HG02798 (cell line): ENCODE measurements at regions not wholly inside any gene's neighbourhood (a gene's known extent, or its start where the extent isn't known, plus 50 kb on each side); places are given as distances from the start of the nearest gene placed in this dataset.
"Not testable (repeated sequence)": the region's sequence is repeated elsewhere in the genome, so short reads cannot be mapped to it uniquely, and the experiment has no call there.

Experiments used
- ATAC-seq: cut with Tn5 transposase; IDR thresholded peaks from one replicate; pipeline ENCODE4 v1.9.1; 2021; ENCODE audit warnings: mild to moderate bottlenecking; ENCODE audit not compliant: unreplicated experiment, poor library complexity

DNA sequence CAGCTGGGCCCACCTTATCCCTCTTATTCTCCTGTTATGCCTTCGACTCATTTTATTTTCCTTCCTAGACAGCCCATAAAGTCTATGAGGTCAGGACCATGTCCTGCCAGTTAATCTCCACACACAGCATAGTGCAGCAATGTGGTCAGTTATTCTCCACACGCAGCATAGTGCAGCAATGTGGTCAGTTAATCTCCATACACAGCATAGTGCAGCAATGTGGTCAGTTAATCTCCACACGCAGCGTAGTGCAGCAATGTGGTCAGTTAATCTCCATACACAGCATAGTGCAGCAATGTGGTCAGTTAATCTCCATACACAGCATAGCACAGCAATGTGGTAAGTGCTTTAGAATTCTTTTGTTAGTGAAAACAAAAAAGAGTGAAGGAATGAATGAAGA, 77.8 kb downstream of the TEX36 start:
- no peak for ATAC-seq

- no peak for ATAC-seq
These were observed 80.1 kb downstream of the TEX36 start for GRCh38 chr10:125602825-125603224.

DNA sequence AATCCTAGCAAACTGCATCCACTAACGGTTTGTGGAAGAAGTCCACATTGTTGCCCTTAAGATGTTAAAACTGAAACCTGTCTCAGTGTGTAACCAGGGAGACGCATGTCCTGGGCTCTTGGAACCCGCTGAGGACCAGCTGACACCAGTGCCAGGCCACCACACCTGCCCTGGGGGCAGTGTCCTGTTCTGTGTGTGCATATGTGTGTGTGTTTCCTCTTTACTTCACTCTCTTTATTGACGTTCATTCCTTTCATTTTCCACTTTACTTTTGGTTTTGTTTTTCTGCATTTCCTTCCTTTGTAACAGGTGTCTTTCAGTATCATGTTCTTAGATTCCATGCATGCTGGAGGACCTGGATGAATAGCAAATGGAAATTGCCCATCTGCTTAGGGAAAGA, 83.8 kb downstream of the TEX36 start:
- ATAC-seq, result no peak

GRCh38 chr10:125595911-125596310, 87.1 kb downstream of the TEX36 start:
- no peak for ATAC-seq

GRCh38 chr10:125593644-125594043, 89.3 kb downstream of the TEX36 start:
- ATAC-seq, result no peak

- ATAC-seq, result no peak
These were observed 90.1 kb downstream of the TEX36 start for GRCh38 chr10:125592897-125593296.

GRCh38 chr10:125591886-125592285, 91.1 kb downstream of the TEX36 start:
- no peak for ATAC-seq

DNA sequence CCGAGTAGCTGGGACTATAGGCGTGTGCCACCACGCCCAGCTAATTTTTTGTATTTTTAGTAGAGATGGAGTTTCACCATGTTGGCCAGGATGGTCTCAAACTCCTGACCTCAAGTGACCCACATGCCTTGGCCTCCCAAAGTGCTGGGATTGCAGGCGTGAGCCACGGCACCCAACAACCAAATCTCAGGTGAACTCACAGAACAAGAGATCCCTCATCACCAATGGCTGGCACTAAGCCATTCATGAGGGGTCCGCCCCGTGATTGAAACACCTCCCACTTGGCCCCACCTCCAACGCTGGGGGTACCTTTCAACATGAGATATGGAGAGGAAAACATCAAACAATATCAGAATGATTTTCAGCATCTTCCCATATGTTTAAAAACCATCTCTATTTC, 94.2 kb downstream of the TEX36 start:
- not testable (repeated sequence) for ATAC-seq

DNA sequence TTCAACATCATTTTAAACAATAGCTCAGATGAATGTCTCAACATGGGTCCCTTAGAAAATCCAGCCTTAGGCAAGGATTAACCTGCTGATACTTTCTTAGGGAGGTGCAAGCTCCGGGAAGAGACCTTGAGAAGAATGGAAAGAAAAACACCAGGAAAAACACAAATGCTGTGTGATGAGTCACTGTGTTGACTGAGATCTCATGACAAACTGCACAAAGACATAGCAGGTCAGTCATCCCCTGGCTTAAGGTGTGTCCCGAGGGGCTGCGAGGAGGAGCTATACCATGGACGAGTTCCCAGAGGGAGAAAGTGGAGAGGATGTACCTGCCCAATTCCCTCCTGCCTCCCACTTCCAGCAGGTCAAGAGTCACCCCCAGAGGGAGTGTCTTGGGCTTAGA, 98.0 kb downstream of the TEX36 start:
- no peak for ATAC-seq

DNA sequence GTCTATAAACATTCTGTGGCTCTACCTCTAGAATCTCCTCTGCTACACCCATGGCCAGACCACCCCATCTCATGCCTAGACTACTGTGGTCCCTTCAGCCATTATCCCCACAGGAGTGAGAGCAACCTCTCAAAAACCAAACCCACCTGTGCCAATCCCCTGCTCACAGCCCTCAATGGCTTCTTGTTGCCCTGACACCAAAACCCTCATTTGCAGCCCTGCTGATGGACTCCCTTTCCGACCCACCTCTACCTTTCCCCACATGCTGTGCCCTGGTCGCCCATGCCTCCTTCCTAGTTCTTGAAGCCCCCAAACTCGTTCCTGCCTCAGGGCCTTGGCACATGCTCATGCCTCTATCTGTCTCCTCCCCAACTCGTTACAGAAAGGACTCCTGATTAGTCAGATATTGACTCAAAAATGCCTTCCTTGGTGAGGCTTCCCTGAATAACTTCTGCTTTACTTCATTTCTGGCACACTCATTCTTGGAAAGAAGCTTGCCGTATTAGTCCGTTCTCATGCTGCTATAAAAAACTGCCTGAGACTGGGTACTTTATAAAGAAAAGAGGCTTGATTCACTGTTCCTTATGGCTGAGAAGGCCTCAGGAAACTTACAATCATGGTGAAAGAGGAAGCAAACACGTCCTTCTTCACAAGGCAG, 104.2 kb downstream of the TEX36 start:
- ATAC-seq, result no peak

GRCh38 chr10:125575843-125576242, 107.1 kb downstream of the TEX36 start:
- no peak for ATAC-seq

DNA sequence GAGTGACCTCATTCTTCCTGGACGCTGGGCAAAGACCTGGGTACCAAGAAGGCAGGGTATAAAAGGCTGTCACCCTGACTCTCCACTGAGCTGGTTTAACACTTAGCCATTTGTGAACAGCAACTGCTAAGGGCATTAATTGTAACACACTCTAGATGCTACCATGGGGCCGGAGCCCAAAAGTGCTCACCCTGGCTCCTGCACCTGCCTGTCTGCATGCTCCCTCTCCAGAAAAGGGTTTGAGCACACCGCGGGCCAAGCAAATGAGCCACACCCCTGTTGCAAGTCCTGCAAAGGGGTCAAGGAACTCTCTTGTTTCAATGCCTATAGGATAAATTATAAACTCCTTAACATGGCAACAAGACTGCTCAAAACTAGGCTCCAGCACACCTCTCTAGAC, 114.8 kb downstream of the TEX36 start:
- ATAC-seq, result no peak

DNA sequence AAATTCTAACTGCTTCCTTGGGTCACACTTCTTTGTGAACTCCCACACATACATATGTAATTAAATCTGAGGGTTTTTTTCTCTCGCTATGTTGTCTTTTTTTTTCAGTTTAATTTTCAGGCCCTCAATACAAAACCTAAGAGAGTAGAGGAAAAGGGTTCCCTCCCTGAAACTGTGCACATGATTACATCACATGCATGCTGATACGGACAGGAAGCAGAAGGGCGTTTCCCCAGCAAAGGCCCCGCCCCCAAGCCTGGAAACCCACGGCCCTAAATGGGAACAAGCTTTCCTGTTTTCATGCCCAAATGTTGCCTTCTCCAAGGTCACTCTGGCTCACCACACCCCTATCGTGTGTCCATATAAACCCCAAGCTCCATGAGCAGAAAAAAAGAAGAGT, 115.4 kb downstream of the TEX36 start:
- no peak for ATAC-seq

DNA sequence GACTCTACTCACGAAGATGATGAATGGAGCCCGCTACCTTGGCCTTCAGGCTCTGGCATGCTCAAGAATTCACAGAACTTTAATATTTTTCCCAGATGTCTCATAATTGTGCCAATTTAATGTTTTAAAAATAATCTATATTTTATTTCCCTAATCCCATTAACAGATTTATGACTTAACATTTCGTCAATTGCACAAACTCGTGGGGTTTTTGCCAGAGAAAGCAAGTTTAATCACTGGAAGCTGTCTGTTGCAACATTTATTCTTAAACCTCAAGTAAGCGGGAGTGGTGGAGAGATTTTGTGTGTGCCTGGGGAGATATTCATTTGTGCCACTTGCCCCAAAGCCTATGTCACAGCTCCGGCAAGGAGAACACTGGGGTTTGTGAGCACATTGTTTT, 117.9 kb downstream of the TEX36 start:
- ATAC-seq, result no peak

DNA sequence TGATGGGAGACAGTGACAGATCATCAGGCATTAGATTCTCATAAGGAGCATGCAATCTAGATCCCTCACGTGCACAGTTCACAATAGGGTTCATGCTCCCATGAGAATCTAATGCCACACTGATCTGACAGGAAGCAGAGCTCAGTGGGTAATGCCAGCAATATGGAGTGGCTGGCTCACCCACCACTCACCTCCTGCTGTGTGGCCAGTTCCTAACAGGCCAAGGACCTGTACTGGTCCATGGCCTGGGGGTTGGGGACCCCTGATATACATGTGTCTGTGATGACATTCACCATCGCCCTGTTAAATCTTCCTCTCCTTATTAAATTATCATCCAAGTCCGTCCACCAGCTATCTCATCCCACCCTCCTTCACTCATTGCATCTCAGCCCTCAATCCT, 118.4 kb downstream of the TEX36 start:
- ATAC-seq, result no peak

DNA sequence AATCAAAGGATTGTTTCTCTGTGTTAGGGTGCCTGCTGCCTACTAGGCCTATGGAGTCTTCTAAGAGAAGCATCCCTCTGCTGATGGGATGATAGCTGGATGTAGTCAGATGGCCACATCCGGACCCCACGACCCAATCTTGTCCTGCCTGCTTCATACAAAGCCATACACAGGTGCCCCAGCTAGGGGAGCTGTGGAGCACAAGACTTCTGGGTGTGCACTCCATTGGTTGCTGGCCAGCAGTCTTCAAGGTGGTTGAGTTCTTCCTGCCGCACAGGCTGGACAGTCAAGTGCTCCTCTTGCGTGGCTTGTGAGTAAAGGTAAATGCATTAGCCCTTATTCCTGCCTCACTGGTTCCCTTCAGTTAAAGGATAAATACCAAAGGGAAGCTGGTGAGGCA, 120.2 kb downstream of the TEX36 start:
- no peak for ATAC-seq

DNA sequence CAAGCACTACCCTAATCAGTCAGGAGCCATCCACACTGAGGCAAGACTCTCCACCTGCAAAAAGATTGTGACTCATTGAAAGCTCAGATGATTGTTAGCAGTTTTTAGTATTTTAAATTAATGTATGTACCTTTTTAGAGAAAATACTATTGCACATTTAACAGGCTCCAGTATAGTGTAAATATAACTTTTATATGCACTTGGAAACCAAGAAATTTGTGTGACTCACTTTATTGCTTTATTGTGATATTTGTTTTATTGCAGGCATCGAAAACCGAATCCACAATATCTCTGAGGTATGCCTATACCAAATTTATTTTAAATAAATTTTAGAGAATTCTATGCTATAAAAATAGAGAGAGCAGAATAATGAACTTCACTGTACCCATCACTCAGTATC, 122.0 kb downstream of the TEX36 start:
- ATAC-seq, result no peak

DNA sequence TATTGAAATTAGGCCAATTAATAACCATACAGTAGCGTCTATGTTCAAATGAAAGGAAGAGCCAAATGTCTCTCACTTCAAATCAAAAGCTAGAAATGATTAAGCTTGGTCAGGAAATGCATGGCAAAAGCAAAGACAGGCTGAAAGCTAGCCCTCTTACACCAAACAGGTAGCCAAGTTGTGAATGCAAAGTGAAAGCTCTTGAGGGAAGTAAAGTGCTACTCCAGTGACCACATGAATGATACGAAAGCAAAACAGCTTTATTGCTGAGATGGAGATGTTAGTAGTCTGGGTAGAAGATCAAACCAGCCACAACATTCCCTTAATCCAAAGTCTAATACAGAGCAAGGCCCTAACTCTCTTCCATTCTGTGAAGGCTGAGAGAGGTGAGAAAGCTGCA, 123.8 kb downstream of the TEX36 start:
- peak; percentile 75 for ATAC-seq

DNA sequence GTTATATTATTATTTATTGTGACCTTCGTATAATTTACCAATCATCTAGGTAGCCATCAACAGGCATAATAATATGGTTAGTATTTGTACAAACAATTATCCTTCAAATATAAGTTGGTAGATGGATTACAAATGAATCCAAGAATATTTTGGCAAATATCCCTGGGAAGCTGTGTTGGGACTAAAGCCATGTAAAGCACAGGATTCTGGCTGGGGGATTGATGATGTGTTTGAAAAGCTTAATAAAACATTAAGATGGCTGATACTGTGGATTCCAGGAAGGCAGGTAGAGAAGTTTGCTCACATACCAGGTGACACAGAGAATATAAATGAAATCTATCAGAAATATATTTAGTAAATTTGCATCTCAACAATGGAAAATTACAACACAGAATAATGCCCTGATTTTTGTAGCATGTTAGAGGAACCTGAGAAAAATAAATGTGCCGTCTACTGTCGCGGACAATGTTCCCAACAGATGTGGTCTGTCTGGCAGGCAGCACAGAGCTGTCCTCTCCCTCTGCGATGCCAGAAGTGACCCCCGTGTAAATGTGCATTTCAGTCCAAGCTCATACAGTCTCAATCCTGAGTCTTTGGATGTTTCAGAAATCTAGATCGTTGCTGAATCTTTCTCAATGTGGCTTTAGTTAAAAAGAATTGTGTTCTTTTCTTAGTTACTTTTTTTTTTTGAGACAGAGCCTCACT, 125.0 kb downstream of the TEX36 start:
- ATAC-seq, result no peak

DNA sequence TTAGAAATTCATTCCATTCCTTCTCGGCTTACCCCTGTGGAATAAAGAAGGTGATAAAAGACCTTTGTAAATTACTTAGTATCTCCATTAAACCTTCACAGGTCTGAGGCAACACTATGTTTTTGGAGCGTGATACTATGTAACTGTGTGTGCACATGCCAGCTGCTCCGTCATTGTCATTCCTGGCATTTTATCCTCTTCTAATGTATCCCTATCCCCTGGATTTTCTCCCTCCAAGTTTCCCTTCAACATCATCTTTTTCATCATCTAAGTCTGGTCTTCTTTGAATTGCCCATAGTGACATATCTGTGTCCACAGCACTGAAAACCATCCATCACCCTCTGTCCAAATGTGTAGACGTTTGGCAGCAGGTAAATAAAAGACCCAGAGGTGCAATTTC, 125.7 kb downstream of the TEX36 start:
- ATAC-seq, result no peak

- ATAC-seq, result no peak
These were observed 126.1 kb downstream of the TEX36 start for GRCh38 chr10:125556882-125557281.

DNA sequence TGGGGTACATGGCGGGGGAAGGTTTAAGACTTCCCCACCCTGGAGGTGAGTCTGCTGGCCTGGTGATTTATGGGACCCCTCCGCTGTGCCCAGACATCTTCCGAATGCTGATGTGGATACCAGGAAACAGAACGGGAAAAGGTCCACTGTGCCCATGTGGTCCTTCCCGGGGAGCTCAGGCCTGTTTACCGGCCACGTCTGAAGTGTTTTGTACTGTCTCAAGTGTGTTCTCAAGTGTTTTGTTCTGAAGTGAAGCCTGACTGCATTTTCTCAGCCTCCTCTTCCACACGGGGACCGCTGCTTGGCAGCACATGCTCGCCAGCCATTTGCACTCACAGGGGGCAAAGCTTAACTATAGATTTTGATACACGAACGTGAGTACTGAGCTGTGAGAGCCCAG, 127.2 kb downstream of the TEX36 start:
- ATAC-seq, result no peak
